ENCODE measurements at regions not wholly inside any gene's neighbourhood (a gene's known extent, or its start where the extent isn't known, plus 50 kb on each side); places are given as distances from the start of the nearest gene placed in this dataset.

DNA sequence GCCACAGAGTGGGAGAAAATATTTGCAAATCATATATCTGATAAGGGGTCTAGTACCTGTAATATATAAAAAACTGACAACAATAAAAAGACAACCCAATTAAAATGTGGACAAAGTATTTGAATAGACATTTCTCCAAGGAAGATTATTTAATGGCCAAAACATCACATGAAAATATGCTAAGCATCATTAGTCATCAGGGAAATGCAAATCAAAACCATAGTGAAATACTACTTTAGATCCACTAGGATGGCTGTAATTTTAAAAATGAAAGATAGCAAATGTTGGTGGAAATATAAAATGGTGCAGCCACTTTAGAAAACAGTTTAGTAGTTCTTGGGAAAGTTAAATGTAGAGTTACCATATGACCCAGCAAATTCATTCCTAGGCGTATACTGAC lies 118.7 kb upstream of the KIF26B start:
- no peaks in the 10 kb centered on the region for H3K27me3 ChIP-seq
- peaks cover 0 to 8% (median 0%) of the 10 kb centered on the region in 3 donors for H3K36me3 ChIP-seq
- no peak for TF ChIP-seq EP300 (IDR thresholded peaks at IDR 0.05)
- TF ChIP-seq, protein P1, sequence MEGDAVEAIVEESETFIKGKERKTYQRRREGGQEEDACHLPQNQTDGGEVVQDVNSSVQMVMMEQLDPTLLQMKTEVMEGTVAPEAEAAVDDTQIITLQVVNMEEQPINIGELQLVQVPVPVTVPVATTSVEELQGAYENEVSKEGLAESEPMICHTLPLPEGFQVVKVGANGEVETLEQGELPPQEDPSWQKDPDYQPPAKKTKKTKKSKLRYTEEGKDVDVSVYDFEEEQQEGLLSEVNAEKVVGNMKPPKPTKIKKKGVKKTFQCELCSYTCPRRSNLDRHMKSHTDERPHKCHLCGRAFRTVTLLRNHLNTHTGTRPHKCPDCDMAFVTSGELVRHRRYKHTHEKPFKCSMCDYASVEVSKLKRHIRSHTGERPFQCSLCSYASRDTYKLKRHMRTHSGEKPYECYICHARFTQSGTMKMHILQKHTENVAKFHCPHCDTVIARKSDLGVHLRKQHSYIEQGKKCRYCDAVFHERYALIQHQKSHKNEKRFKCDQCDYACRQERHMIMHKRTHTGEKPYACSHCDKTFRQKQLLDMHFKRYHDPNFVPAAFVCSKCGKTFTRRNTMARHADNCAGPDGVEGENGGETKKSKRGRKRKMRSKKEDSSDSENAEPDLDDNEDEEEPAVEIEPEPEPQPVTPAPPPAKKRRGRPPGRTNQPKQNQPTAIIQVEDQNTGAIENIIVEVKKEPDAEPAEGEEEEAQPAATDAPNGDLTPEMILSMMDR (IDR thresholded peaks at IDR 0.05), result no peak
- no peak for DNase-seq (ENCODE audit: low spot score in 2 of 2)
- H3K9me3 ChIP-seq, result peaks cover 0 to 9% (median 0%) of the 10 kb centered on the region in 4 donors
- WGBS, 2 donors, result 93 to 95% methylated on average over 1 of the region's 1 CpG
- no peaks in the 10 kb centered on the region for H3K4me1 ChIP-seq
- no peak overlapping the region for H3K4me3 ChIP-seq
- H3K27ac ChIP-seq, result no peak overlapping the region

DNA sequence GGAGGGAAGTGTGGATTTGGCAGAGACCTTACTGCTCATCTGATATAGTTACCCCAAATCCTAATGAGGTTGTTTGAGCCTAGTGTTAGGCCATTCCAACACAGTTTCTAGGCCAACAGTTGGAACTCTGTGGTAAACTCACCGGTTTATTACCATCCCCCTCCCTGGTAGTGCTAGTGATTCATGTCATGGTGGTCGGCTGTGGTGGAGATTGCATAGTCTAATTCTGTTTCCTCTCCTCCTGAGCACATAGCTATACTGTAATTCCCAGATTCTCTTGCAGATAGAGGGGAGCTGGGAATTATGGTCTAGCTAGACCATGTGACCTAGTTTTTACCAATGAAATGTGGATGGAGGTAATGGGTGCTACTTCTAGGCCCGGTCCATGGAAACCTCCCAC lies 123.7 kb upstream of the KIF26B start:
- Histone ChIP-seq H3K27ac (no peak overlapping the region), H3K4me1 (no peaks in the 10 kb centered on the region), H3K36me3 (peaks cover 0 to 19% (median 0%) of the 10 kb centered on the region in 3 donors), H3K9me3 (no peaks in the 10 kb centered on the region), H3K4me3 (no peak overlapping the region), H3K27me3 (no peaks in the 10 kb centered on the region)
- 90 to 97% methylated on average over 3 of the region's 3 CpGs for WGBS, 2 donors
- no peak for DNase-seq (ENCODE audit: low spot score in 2 of 2)
- TF ChIP-seq POLR2A (IDR thresholded peaks at IDR 0.05), result no peak
- TF ChIP-seq, protein P1 (IDR thresholded peaks at IDR 0.05), result no peak
- no peak for TF ChIP-seq EP300 (IDR thresholded peaks at IDR 0.05)

DNA sequence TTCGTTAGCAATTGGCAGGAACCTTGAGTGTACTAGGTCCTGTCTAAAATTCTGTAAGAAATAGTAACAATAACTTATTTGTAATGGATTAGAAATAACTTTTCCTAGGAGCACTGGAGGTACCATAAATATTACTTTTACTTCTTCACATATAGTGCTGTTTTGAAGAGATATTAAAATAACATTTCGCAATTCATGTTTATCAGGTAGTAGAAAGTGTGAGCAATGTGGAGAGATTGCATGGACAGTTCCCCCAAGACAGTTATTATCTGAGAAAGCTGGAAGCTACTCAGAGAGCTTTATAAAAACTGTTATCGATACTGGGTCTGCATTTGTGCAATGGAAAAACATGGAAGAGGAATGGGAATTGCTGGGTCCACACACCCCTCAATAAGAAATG lies 128.5 kb upstream of the KIF26B start:
- Histone ChIP-seq H3K27ac (no peak overlapping the region), H3K4me1 (no peaks in the 10 kb centered on the region), H3K27me3 (no peaks in the 10 kb centered on the region), H3K4me3 (no peak overlapping the region), H3K36me3 (peaks cover 0 to 20% (median 0%) of the 10 kb centered on the region in 3 donors), H3K9me3 (no peaks in the 10 kb centered on the region)
- TF ChIP-seq EP300 (IDR thresholded peaks at IDR 0.05), result no peak
- TF ChIP-seq, protein P1 (IDR thresholded peaks at IDR 0.05), result no peak
- no peak for TF ChIP-seq POLR2A (IDR thresholded peaks at IDR 0.05)
- WGBS, 2 donors, result 82 to 85% methylated on average over 3 of the region's 3 CpGs
- no peak for DNase-seq (ENCODE audit: low spot score in 2 of 2)

DNA sequence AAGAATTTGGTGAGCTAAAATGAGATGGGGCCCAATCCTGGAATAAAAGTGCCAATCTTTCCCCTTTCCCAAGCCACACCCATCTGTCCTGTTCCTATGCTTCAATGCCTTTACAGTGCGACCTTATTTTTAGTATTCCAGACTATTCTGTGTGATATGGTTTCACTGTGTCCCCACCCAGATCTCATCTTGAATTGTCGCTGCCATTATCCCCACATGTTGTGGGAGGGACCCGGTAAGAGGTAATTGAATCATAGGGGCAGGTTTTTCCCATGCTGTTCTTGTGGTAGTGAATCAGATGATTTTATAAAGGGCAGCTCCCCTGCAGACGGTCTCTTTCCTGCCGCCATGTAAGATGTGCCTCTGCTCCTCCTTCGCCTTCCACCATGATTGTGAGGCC lies 129.3 kb upstream of the KIF26B start:
- no peaks in the 10 kb centered on the region for H3K4me1 ChIP-seq
- H3K27ac ChIP-seq, result no peak overlapping the region
- peaks cover 0 to 17% (median 0%) of the 10 kb centered on the region in 3 donors for H3K36me3 ChIP-seq
- H3K9me3 ChIP-seq, result no peaks in the 10 kb centered on the region
- H3K4me3 ChIP-seq, result no peak overlapping the region
- DNase-seq (ENCODE audit: low spot score in 2 of 2), result no peak
- no peaks in the 10 kb centered on the region for H3K27me3 ChIP-seq
- WGBS, 2 donors, result 93 to 95% methylated on average over 6 of the region's 6 CpGs
- TF ChIP-seq EP300 (IDR thresholded peaks at IDR 0.05) (no peak), POLR2A (IDR thresholded peaks at IDR 0.05) (no peak)
- TF ChIP-seq, protein P1 (IDR thresholded peaks at IDR 0.05), result no peak

DNA sequence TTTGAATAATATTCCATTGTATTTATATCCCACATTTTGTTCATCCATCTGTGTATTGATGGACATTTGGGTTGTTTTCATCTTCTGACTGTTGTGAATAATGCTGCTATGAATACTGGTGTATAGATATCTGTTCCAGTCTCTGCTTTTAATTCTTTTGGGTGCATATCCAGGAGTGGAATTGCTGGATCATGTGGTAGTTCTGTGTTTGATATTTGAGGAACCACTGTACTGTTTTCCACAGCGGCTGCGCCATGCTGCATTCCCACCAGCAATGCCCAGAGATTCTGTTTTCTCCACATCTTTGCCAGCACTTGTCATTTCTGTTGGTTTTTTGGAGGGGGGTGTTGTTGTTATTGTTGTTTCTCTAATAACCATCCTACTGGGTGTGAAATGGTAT lies 131.6 kb upstream of the KIF26B start:
- no peaks in the 10 kb centered on the region for H3K9me3 ChIP-seq
- no peak overlapping the region for H3K4me3 ChIP-seq
- no peak overlapping the region for H3K27ac ChIP-seq
- WGBS, 2 donors, result 94 to 100% methylated on average over 2 of the region's 2 CpGs
- TF ChIP-seq, protein P1 (IDR thresholded peaks at IDR 0.05), result no peak
- TF ChIP-seq POLR2A (IDR thresholded peaks at IDR 0.05) (no peak), EP300 (IDR thresholded peaks at IDR 0.05) (no peak)
- H3K27me3 ChIP-seq, result no peaks in the 10 kb centered on the region
- peaks cover 0 to 8% (median 0%) of the 10 kb centered on the region in 3 donors for H3K36me3 ChIP-seq
- no peak for DNase-seq (ENCODE audit: low spot score in 2 of 2)
- H3K4me1 ChIP-seq, result no peaks in the 10 kb centered on the region

All from tibial nerve (tissue), 4 donors.